HG03378 (cell line): ENCODE measurements at regions not wholly inside any gene's neighbourhood (a gene's known extent, or its start where the extent isn't known, plus 50 kb on each side); places are given as distances from the start of the nearest gene placed in this dataset.

Source experiments
- ATAC-seq: cut with Tn5 transposase; IDR thresholded peaks from one replicate; pipeline ENCODE4 v1.9.1; 2021; ENCODE audit warnings: mild to moderate bottlenecking, moderate library complexity; ENCODE audit not compliant: unreplicated experiment

- ATAC-seq, result peak; percentile 73
These were observed 291.5 kb downstream of the SEC61B start for GRCh38 chr9:99513441-99514112.

- peak; percentile 54 for ATAC-seq
These were observed 293.0 kb downstream of the SEC61B start for GRCh38 chr9:99515093-99515492.

- ATAC-seq, result no peak
These were observed 294.0 kb downstream of the SEC61B start for GRCh38 chr9:99515895-99516656.

GRCh38 chr9:99516657-99517049 lies 294.6 kb downstream of the SEC61B start:
- no peak for ATAC-seq

GRCh38 chr9:99523838-99524237 lies 297.8 kb upstream of the NR4A3 start:
- ATAC-seq, result no peak

GRCh38 chr9:99531313-99531712 lies 290.4 kb upstream of the NR4A3 start:
- ATAC-seq, result no peak

GRCh38 chr9:99533421-99533820 lies 288.3 kb upstream of the NR4A3 start:
- ATAC-seq, result no peak

- ATAC-seq, result no peak
These were observed 283.7 kb upstream of the NR4A3 start for GRCh38 chr9:99537996-99538395.

- no peak for ATAC-seq
These were observed 277.2 kb upstream of the NR4A3 start for GRCh38 chr9:99544526-99544925.

- no peak for ATAC-seq
These were observed 272.2 kb upstream of the NR4A3 start for GRCh38 chr9:99549441-99549840.

GRCh38 chr9:99555792-99556191 lies 265.9 kb upstream of the NR4A3 start:
- ATAC-seq, result no peak

- ATAC-seq, result no peak
These were observed 264.7 kb upstream of the NR4A3 start for GRCh38 chr9:99556998-99557397.

GRCh38 chr9:99557816-99558215 lies 263.9 kb upstream of the NR4A3 start:
- ATAC-seq, result no peak

GRCh38 chr9:99559776-99560175 lies 261.9 kb upstream of the NR4A3 start:
- no peak for ATAC-seq

- no peak for ATAC-seq
These were observed 261.1 kb upstream of the NR4A3 start for GRCh38 chr9:99560561-99560960.

- ATAC-seq, result no peak
These were observed 260.2 kb upstream of the NR4A3 start for GRCh38 chr9:99561509-99561917.

- no peak for ATAC-seq
These were observed 259.6 kb upstream of the NR4A3 start for GRCh38 chr9:99561961-99562565.

- ATAC-seq, result no peak
These were observed 258.3 kb upstream of the NR4A3 start for GRCh38 chr9:99563364-99563763.

- no peak for ATAC-seq
These were observed 256.5 kb upstream of the NR4A3 start for GRCh38 chr9:99565203-99565602.

GRCh38 chr9:99567436-99567835 lies 254.2 kb upstream of the NR4A3 start:
- no peak for ATAC-seq

GRCh38 chr9:99569840-99570239 lies 251.8 kb upstream of the NR4A3 start:
- ATAC-seq, result no peak

- ATAC-seq, result no peak
These were observed 249.1 kb upstream of the NR4A3 start for GRCh38 chr9:99572567-99572966.
